ENCODE measurements at regions not wholly inside any gene's neighbourhood (a gene's known extent, or its start where the extent isn't known, plus 50 kb on each side); places are given as distances from the start of the nearest gene placed in this dataset.
"Not testable (repeated sequence)": the region's sequence is repeated elsewhere in the genome, so short reads cannot be mapped to it uniquely, and the experiment has no call there.

- no peak for DNase-seq (ENCODE audit: low read depth)
Observed at GRCh38 chr12:60468546-60468945, 872.7 kb downstream of the SLC16A7 start.

DNA sequence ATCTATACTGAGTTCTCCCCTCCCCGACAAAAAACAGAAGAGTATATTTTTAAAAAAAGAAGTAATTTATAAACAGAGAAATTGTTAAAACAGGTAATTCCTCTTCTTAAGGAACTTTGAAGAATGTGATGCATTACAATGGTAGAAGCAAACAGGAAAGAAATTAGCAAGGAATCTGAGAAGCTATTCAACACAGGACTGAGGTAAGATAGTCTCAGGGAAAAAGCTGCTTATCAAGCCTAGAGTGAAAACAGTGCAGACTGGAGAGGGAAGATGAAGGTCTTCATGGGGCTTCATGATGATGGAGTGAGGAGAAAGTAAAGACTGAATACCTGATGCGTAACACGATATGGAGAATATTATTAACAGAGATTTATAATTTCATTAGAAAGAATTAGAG lies 880.0 kb downstream of the SLC16A7 start:
- DNase-seq (ENCODE audit: low read depth) = no peak

DNA sequence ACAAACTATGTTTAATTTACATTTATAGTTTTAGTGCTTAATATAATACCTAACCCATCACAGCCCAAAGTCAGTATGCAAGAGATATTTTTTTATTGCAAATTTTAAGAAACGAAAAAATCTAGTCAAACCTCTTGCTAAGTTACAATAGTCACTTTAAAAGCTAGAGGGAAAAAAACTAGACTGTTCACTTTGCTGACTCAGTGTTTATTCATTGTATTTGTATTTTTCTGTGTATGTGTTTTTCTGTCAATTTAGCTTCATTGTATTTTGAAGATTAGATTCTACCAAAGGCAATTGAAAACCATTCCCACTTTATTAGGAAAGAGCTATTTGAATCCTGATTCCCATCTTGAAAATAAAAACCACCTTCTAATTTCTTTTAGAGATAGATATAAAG lies 891.5 kb downstream of the SLC16A7 start:
- DNase-seq (ENCODE audit: low read depth) = no peak

DNA sequence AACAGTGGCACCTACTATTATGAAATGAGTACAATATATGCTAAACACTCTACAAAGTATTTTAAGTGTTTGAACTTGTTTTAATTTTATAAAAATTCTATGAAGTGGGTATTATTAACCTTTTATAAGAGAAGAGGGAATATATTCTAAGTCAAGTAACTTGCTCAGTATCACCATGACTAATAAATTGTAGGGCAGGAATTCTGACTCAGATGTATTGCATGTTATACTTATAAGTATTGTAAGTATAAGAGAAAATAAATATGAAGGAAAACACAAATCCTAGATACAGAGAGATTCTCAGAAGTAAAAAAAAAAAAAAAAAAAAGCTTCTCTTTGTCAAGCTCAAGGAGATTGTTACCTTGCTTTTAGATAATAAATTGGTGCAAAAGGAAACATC lies 893.2 kb downstream of the SLC16A7 start:
- no peak for DNase-seq (ENCODE audit: low read depth)

GRCh38 chr12:60494244-60494643 lies 898.4 kb downstream of the SLC16A7 start:
- DNase-seq (ENCODE audit: low read depth) = peak; percentile 63

DNA sequence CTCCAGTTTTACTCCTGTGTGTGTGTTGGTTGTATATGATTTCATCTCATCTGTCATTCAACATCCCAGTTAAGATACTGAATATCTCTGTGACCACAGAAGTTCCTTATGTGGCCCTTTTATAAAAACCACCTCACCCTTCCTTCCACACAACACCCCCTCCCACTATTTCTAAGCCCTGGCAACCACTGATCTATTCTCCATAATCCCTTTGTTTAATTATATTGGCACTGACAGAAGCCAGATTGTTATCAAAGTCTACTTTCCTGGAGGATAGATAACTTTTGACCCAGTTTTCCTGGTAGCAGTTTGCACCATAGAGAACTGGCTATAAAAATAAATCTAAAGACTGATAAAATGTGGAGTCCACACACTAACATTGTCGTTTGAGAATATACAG lies 902.8 kb downstream of the SLC16A7 start:
- DNase-seq (ENCODE audit: low read depth) = no peak

GRCh38 chr12:60501124-60501729 lies 905.4 kb downstream of the SLC16A7 start:
- DNase-seq (ENCODE audit: low read depth) = peak; percentile 10

- no peak for DNase-seq (ENCODE audit: low read depth)
Observed at GRCh38 chr12:60522684-60523400, 927.0 kb downstream of the SLC16A7 start.

DNA sequence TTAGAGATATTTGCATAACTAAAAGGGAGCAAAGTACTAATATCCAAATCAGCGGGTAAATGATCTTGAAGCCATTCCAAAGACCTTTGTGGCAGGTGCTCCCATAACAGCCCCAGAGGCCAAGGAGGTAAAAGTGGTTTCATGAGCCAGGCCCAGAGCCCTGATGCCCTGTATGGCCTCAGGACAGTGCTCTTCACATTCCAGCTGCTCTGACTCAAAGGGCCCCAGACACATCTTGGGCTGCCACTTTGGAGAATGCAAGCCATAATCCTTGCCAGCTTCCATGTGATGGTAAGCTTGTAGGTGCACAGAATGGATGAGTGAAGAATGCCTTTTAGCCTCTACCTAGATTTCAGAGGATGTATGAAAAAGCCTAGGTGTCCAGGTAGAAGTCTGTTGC lies 933.4 kb downstream of the SLC16A7 start:
- no peak for DNase-seq (ENCODE audit: low read depth)

- DNase-seq (ENCODE audit: low read depth) = no peak
Observed at GRCh38 chr12:60529723-60530122, 933.9 kb downstream of the SLC16A7 start.

DNA sequence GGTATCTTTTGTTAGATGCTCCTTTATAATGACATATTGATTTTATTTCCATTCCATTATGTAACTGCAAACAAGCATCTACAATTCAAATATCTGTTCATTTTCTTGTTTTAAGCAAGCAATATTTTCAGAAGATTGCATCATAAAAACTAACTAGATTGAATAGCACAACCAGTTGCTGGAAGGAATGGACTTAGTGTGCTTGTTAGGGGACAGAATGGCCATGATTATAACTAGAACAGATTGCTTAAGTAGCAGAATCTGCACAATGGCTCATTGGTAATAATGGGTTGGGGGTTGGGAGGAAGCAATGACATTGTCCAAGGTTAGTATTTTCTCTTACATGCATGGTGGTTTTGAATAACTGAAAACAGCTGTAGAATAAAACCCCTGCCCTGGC lies 939.5 kb downstream of the SLC16A7 start:
- DNase-seq (ENCODE audit: low read depth) = no peak

DNA sequence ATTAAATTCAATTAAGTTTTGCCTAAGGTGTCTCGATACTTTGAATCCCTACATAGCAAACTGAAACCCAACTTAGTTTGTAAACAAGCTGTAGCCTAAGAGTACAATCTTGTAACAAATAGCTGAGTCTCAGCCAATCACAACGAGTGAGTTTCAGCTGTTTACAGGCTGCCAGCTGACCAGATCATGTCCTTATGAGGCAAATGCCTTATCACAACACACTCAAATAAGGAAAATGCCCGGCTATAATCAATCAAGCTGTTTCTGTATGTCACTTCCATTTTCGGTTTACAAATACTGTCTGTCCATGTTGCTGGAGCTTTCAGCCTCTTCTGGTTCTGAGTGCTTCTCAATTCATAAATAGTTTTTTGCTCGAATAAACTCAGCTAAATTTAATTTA lies 943.8 kb downstream of the SLC16A7 start:
- DNase-seq (ENCODE audit: low read depth) = peak; percentile 67

- no peak for DNase-seq (ENCODE audit: low read depth)
Observed at GRCh38 chr12:60568914-60569313, 973.1 kb downstream of the SLC16A7 start.

- no peak for DNase-seq (ENCODE audit: low read depth)
Observed at GRCh38 chr12:60577607-60578006, 981.8 kb downstream of the SLC16A7 start.

GRCh38 chr12:60587664-60588063 lies 991.8 kb downstream of the SLC16A7 start:
- DNase-seq (ENCODE audit: low read depth) = not testable (repeated sequence)

- DNase-seq (ENCODE audit: low read depth) = no peak
Observed at GRCh38 chr12:60594035-60594711, 998.3 kb downstream of the SLC16A7 start.

GRCh38 chr12:60602601-60603000 lies 1006.8 kb downstream of the SLC16A7 start:
- no peak for DNase-seq (ENCODE audit: low read depth)

GRCh38 chr12:60603475-60603874 lies 1007.6 kb downstream of the SLC16A7 start:
- not testable (repeated sequence) for DNase-seq (ENCODE audit: low read depth)

- no peak for DNase-seq (ENCODE audit: low read depth)
Observed at GRCh38 chr12:60616400-60616799, 1020.6 kb downstream of the SLC16A7 start.

DNA sequence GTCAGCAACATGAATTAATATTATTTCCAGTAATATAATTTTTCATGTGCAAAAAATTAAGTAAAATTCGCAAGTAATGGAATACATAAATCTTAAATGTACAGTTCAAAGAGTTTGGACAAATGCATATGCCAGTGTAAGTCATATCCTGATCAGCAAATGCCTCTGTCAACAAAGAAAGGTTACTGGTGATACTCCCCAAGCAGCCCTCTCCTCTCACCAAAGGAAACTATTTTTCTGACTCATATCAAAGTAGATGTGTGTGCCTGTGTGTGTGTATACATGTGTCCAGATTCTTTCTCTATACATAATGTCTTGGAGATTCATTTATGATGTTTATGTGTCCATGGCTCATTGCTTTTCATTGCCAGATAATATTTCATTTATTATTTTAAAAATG lies 1035.0 kb downstream of the SLC16A7 start:
- DNase-seq (ENCODE audit: low read depth) = no peak

DNA sequence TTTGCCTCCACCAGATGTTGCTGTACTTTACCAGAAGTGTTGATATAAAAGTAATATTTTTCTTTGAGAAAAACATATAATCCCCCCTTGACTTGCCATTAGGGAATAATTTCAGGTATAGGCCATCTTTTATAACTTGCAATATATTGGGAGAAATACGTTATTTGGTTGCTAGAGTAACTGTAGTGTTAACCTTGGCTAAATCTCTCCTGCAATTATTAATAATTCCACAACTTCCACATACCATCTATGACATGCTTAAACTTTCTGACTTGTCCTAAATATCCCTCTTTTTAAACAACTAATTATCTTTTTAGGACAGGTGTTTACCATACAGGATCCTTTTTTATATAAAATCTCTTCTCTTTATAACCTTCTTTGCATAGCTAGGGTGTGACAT lies 1048.2 kb downstream of the SLC16A7 start:
- no peak for DNase-seq (ENCODE audit: low read depth)

GRCh38 chr12:60666895-60667294 lies 1071.1 kb downstream of the SLC16A7 start:
- no peak for DNase-seq (ENCODE audit: low read depth)

DNA sequence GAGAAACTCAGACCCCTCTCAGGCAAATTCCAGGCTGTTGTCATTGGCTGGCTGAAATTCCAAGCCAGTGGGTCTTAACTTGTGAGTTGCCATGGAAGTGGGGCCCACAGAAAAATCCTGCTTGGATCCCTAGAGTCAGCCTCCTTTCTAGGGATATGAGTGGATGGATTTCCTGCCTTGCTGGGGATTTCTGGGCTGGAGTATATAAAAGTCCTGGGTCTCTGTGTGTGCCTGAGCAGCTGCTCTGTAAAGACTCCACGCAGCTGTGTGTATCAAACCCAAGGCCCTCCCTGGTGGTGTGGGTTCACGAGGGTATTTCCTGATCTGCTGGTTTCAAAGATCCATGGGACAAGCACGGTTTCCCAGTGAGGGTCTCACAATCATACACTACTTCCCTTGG lies 1077.1 kb downstream of the SLC16A7 start:
- no peak for DNase-seq (ENCODE audit: low read depth)

Data from myocyte (in vitro differentiated cells).